HG03342 (cell line): ENCODE measurements at regions not wholly inside any gene's neighbourhood (a gene's known extent, or its start where the extent isn't known, plus 50 kb on each side); places are given as distances from the start of the nearest gene placed in this dataset.

ENCODE experiments used
- ATAC-seq: cut with Tn5 transposase; IDR thresholded peaks from one replicate; pipeline ENCODE4 v1.9.1; 2021; ENCODE audit warnings: mild to moderate bottlenecking, moderate library complexity; ENCODE audit not compliant: unreplicated experiment

GRCh38 chr20:41952166-41952565, 334.0 kb upstream of the CHD6 start:
- no peak for ATAC-seq

GRCh38 chr20:41951615-41952014, 333.4 kb upstream of the CHD6 start:
- ATAC-seq: no peak

- ATAC-seq: no peak
Observed at GRCh38 chr20:41939659-41940058, 321.5 kb upstream of the CHD6 start.

GRCh38 chr20:41938353-41938752, 320.2 kb upstream of the CHD6 start:
- no peak for ATAC-seq

GRCh38 chr20:41935259-41935791, 317.1 kb upstream of the CHD6 start:
- no peak for ATAC-seq

- no peak for ATAC-seq
Observed at GRCh38 chr20:41932431-41932830, 314.3 kb upstream of the CHD6 start.

- no peak for ATAC-seq
Observed at GRCh38 chr20:41927655-41928054, 309.5 kb upstream of the CHD6 start.

GRCh38 chr20:41927189-41927588, 309.0 kb upstream of the CHD6 start:
- ATAC-seq: no peak

- no peak for ATAC-seq
Observed at GRCh38 chr20:41925476-41925875, 307.3 kb upstream of the CHD6 start.

- no peak for ATAC-seq
Observed at GRCh38 chr20:41923624-41924023, 305.4 kb upstream of the CHD6 start.

- no peak for ATAC-seq
Observed at GRCh38 chr20:41913146-41913545, 295.0 kb upstream of the CHD6 start.

- no peak for ATAC-seq
Observed at GRCh38 chr20:41910558-41910957, 292.4 kb upstream of the CHD6 start.

GRCh38 chr20:41905199-41905598, 287.0 kb upstream of the CHD6 start:
- ATAC-seq: no peak

GRCh38 chr20:41903586-41903985, 285.4 kb upstream of the CHD6 start:
- ATAC-seq: no peak

GRCh38 chr20:41902346-41902745, 284.2 kb upstream of the CHD6 start:
- no peak for ATAC-seq

GRCh38 chr20:41900201-41900691, 282.1 kb upstream of the CHD6 start:
- no peak for ATAC-seq

GRCh38 chr20:41897708-41898107, 279.5 kb upstream of the CHD6 start:
- ATAC-seq: no peak

- no peak for ATAC-seq
Observed at GRCh38 chr20:41895241-41896032, 277.3 kb upstream of the CHD6 start.

- ATAC-seq: no peak
Observed at GRCh38 chr20:41894255-41894963, 276.2 kb upstream of the CHD6 start.

GRCh38 chr20:41892031-41892430, 273.9 kb upstream of the CHD6 start:
- no peak for ATAC-seq

GRCh38 chr20:41889844-41890224, 271.7 kb upstream of the CHD6 start:
- ATAC-seq: no peak
